LNCaP clone FGC (cell line): ENCODE measurements at regions not wholly inside any gene's neighbourhood (a gene's known extent, or its start where the extent isn't known, plus 50 kb on each side); places are given as distances from the start of the nearest gene placed in this dataset.
"Not testable (repeated sequence)": the region's sequence is repeated elsewhere in the genome, so short reads cannot be mapped to it uniquely, and the experiment has no call there.

ENCODE experiments used
- DNase-seq: peaks from one replicate; pipeline ENCODE4 v3.0.0-alpha.2; 2011; ENCODE audit warnings: low read depth
- H3K4me3 ChIP-seq: 2 replicates; pipeline ENCODE4 v1.5.1; 2011; ENCODE audit warnings: mild to moderate bottlenecking, low read depth, low read length, control low read depth
- CTCF ChIP-seq: IDR thresholded peaks from 2 replicates; pipeline ENCODE4 v1.5.1; 2012; ENCODE audit warnings: mild to moderate bottlenecking; ENCODE audit not compliant: control insufficient read depth, insufficient read depth; ENCODE audit errors: extremely low read depth

GRCh38 chr10:35979116-35979515 is 337.0 kb upstream of the FZD8 start:
- H3K4me3 ChIP-seq = no peak overlapping the region
- TF ChIP-seq CTCF = no peak
- DNase-seq = no peak

DNA sequence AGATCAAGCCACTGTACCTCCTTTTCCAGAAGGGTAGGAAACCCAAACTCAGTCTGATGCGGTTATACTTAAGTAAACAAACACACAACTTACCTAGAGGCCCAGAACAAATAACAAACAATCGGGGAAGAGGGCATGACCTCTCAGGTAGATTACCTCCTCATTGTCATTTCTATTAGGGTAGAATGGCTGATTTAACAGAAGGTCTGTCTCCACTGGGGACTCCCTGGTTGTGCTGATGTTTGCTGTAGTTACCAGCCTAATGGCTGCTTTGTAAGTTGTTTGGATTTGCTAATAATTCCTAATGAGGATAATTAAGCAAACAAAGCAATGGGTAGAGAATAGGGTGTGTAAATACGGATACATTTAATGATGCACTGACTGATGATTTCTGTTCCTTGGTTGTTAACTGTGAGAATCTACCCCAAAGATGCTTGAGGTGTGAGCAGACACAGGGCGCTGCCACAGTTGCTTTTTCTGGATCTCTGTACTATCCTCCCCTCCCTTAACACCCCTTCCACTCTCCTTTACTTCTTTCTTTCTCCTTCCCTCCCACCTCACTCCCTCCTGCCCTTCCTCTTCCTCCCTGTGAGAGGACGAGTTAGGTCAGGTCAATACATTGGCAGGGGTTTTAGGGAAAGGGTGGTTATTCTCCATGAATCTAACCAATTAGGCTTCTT is 332.0 kb upstream of the FZD8 start:
- not testable (repeated sequence) for H3K4me3 ChIP-seq, DNase-seq

DNA sequence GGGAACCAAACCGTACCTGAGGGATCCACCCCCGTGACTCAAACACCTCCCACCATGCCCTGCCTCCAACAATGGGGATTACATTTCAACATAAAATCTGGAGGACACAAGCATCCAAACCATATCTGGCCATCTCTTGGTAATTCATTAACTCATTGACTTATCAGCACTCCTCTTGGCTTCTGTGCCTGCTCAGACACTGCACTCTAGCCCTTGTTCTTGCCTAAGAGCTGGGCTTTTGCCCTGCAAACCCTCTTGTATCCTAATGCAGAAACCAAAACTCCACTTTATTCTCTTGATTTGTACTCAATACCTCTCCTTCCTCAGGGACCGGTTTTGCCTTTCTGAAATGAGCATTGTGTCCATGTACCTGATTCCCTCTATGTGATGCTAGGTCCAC is 330.2 kb upstream of the FZD8 start:
- no peak for DNase-seq
- no peak overlapping the region for H3K4me3 ChIP-seq
- TF ChIP-seq CTCF = no peak

GRCh38 chr10:35971397-35971796 is 329.3 kb upstream of the FZD8 start:
- no peak for TF ChIP-seq CTCF
- no peak overlapping the region for H3K4me3 ChIP-seq
- DNase-seq = no peak

- H3K4me3 ChIP-seq = no peak overlapping the region
- DNase-seq = no peak
- no peak for TF ChIP-seq CTCF
Observed at GRCh38 chr10:35963685-35964084, 321.6 kb upstream of the FZD8 start.

DNA sequence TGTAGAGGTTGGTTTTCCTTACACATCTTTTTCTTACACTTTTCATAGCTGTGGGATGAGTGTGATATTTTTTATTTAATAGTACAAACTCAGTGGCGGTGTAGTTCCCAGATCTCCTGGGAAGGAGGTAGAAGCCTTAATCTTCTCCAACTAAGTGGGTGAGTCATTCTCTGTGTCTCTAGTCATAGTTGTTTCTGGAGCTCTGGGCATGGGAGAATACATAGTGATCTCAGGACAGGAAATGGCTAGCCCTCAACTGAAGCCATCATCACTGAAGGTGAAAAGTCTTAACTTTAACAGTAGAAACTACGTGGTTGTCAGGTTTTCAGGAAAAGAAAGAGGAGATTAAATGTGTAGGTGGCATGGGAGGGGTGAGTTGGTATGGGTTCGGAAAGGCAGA is 319.4 kb upstream of the FZD8 start:
- no peak overlapping the region for H3K4me3 ChIP-seq
- TF ChIP-seq CTCF = no peak
- DNase-seq = no peak

GRCh38 chr10:35959252-35959651 is 317.2 kb upstream of the FZD8 start:
- H3K4me3 ChIP-seq = no peak overlapping the region
- no peak for TF ChIP-seq CTCF
- no peak for DNase-seq

- H3K4me3 ChIP-seq, DNase-seq: not testable (repeated sequence)
Observed at GRCh38 chr10:35958609-35959008, 316.5 kb upstream of the FZD8 start.
